ENCODE measurements at regions not wholly inside any gene's neighbourhood (a gene's known extent, or its start where the extent isn't known, plus 50 kb on each side); places are given as distances from the start of the nearest gene placed in this dataset.

DNA sequence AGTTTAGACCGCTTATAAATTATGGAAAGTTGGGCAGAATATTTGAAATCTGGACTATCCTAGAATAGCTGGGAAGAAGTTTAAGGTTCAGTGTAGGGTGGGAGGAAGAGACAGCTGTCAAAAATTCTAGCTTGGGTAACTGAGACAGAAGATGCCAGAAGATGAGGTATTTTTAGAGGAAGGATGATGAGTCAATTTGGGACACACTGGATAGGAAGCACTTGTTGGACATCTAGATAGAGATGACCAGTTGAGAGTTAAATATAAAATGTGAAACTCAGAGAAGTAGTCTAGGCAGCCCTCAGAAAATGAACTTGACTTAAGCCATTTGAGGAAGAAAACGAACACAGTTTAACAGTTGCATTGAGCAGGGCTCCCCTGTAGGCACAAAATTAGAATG, 137.9 kb upstream of the MAP9 start:
- TF ChIP-seq ZFX (IDR thresholded peaks at IDR 0.05), result no peak
- TF ChIP-seq, protein P1, sequence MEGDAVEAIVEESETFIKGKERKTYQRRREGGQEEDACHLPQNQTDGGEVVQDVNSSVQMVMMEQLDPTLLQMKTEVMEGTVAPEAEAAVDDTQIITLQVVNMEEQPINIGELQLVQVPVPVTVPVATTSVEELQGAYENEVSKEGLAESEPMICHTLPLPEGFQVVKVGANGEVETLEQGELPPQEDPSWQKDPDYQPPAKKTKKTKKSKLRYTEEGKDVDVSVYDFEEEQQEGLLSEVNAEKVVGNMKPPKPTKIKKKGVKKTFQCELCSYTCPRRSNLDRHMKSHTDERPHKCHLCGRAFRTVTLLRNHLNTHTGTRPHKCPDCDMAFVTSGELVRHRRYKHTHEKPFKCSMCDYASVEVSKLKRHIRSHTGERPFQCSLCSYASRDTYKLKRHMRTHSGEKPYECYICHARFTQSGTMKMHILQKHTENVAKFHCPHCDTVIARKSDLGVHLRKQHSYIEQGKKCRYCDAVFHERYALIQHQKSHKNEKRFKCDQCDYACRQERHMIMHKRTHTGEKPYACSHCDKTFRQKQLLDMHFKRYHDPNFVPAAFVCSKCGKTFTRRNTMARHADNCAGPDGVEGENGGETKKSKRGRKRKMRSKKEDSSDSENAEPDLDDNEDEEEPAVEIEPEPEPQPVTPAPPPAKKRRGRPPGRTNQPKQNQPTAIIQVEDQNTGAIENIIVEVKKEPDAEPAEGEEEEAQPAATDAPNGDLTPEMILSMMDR (conservative IDR thresholded peaks at IDR 0.05), result no peak
- no peak overlapping the region for H3K27ac ChIP-seq

DNA sequence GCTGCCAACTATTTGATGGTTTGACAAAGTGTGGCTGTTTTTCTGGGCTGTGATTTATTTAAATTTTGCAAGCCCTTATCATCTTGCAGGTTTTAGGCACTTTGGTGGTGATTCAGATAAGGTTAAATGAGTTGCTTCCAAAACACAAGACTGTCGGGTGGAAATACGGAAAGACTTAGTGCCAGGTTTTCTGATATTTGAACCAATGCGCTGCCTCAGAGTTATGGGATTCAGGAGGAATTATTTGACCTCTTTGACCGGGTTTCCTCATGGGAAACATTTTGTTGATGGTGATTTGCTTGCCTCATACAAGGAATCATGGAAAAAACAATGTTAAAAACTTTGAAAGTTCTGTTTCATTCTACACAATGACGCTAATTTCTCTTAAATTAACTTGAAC, 136.1 kb upstream of the MAP9 start:
- TF ChIP-seq, protein P1 (conservative IDR thresholded peaks at IDR 0.05), result no peak
- TF ChIP-seq ZFX (IDR thresholded peaks at IDR 0.05), result no peak
- H3K27ac ChIP-seq, result no peak overlapping the region

DNA sequence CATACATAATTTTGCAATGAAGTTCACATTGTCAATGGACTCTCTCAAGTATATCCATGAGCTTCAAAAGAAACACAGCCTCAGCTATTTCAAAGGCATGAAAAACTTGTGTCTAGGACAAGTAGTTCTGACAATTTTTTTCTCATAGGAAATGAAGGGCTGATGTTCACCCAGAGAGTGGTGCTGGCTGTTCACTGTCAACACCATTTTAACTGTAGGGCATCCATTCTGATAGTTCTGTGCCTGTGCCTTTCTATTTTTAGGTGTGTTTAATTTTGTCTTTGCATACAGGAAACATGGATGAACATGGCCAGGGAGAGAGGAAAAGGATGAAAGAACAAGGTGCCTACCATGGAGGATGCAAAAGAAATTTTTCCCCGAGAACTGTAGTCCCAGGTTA, 135.3 kb upstream of the MAP9 start:
- TF ChIP-seq, protein P1 (conservative IDR thresholded peaks at IDR 0.05), result no peak
- no peak for TF ChIP-seq ZFX (IDR thresholded peaks at IDR 0.05)
- H3K27ac ChIP-seq, result no peak overlapping the region

DNA sequence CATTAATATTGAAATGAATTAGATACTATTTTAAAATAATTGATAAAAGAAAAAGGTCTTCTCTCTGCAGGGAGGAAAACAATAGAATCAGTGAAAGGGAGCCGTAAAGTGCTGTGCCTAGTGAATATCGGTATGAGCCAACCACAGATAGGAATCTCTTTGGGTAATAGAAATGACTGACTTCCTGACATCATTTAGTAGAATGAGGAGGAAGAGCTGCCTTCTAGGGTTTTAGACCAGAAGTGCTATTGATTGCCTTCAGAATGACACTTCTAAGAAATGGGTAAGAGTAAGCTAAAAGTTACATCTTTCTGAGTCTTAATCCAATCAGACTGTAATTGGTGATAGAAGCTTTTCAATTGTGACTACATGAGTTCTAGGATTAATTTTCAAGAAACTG, 134.0 kb upstream of the MAP9 start:
- H3K27ac ChIP-seq, result no peak overlapping the region
- TF ChIP-seq, protein P1 (conservative IDR thresholded peaks at IDR 0.05), result no peak
- TF ChIP-seq ZFX (IDR thresholded peaks at IDR 0.05), result no peak

DNA sequence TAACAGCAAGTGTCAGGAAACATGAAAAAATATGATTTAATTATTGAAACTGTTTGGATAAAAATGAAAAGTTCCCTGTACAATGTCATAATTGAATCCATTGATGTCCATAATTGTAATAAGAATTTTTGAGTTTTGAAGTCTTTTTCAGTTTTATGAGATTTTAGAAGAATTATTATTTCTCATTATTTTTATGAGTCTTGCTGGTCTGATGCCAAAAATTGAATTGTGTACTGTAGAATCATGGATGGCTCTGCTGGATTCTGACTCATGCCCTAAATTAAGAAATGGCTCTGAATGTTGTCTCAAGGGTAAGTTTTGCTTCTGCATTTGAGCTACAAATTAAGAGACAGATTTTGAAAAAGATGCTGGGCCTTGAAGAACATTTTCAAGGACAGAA, 132.8 kb upstream of the MAP9 start:
- no peak overlapping the region for H3K27ac ChIP-seq
- TF ChIP-seq, protein P1 (conservative IDR thresholded peaks at IDR 0.05), result no peak
- TF ChIP-seq ZFX (IDR thresholded peaks at IDR 0.05), result no peak

DNA sequence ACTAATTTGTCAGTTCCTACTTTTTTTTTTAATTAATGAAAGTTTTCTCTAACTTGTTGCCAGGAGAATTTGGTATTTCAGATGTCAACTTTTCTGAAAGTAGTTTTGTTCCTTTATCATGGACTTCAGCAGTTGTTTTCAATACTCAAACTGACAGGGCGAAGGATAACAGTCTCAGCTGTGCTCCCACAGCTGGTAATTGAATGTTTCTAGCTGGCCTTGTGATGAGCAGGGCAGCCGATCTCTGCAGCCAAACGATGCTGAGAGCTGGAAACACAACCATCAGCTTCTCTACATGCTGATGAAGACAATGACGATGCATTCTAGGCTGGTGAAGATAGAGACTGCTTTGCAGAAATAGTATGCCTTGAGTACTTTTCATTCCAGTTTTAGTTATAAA, 130.0 kb upstream of the MAP9 start:
- TF ChIP-seq ZFX (IDR thresholded peaks at IDR 0.05), result no peak
- TF ChIP-seq, protein P1 (conservative IDR thresholded peaks at IDR 0.05), result no peak

DNA sequence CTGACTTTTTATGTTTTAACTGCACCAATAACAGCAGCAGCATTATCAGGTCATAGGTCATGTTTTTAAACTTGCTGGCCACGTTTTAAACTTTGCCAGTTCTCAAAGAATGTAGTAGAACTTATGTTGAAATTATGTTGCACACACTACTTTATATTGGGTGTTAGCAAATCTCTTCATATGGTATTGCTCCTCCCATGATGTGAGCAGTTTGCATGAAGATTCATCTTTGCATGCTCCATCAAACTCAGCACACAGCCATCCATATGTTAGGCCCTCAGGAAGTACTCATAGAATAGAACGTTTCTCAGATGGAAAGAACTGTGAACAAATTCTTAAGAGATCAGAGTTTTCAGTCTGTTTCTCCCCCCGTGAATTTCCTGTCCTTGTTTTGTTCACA, 128.6 kb upstream of the MAP9 start:
- TF ChIP-seq, protein P1 (conservative IDR thresholded peaks at IDR 0.05), result no peak
- no peak for TF ChIP-seq ZFX (IDR thresholded peaks at IDR 0.05)
- no peak overlapping the region for H3K27ac ChIP-seq

More for the DNA sequence above, 130.0 kb upstream of the MAP9 start:
- H3K27ac ChIP-seq, result no peak overlapping the region

Data from C4-2B (cell line).